GM12891 (cell line): ENCODE measurements at regions not wholly inside any gene's neighbourhood (a gene's known extent, or its start where the extent isn't known, plus 50 kb on each side); places are given as distances from the start of the nearest gene placed in this dataset.
"Not testable (repeated sequence)": the region's sequence is repeated elsewhere in the genome, so short reads cannot be mapped to it uniquely, and the experiment has no call there.

Experiments used
- DNase-seq: peaks from one replicate; pipeline ENCODE4 v3.0.0; 2011; ENCODE audit warnings: low spot score; ENCODE audit not compliant: insufficient read length
- FAIRE-seq: peaks from 2 replicates; lab custom pipeline; 2011; peaks lifted over from hg19 to GRCh38; lab: Jason Lieb, UNC
- PAX5 ChIP-seq: IDR thresholded peaks from 2 replicates; pipeline ENCODE4 v1.6.1; 2011; ENCODE audit warnings: low read length, moderate library complexity, mild to moderate bottlenecking; ENCODE audit not compliant: insufficient read depth, severe bottlenecking
- POLR2A ChIP-seq: IDR thresholded peaks from 2 replicates; pipeline ENCODE4 v1.6.1; 2011; ENCODE audit warnings: low read depth, low read length, control low read depth
- POLR2AphosphoS5 ChIP-seq: IDR thresholded peaks from 2 replicates; pipeline ENCODE4 v1.6.1; 2011; ENCODE audit warnings: low read depth, low read length, control low read depth
- POU2F2 ChIP-seq: IDR thresholded peaks from 2 replicates; pipeline ENCODE4 v1.6.1; 2011; ENCODE audit warnings: low read depth, mild to moderate bottlenecking, control low read depth, low read length, moderate library complexity
- SPI1 ChIP-seq: IDR thresholded peaks from 2 replicates; pipeline ENCODE4 v1.6.1; 2011; ENCODE audit warnings: low read depth, low read length, control low read depth
- TAF1 ChIP-seq: IDR thresholded peaks from 2 replicates; pipeline ENCODE4 v1.6.1; 2011; ENCODE audit warnings: low read depth, low read length, control low read depth

- TF ChIP-seq POLR2A (no peak), PAX5 (no peak), POLR2AphosphoS5 (no peak), TAF1 (no peak), SPI1 (no peak), POU2F2 (no peak)
- DNase-seq (no peak), FAIRE-seq (no peak)
Measured at GRCh38 chr20:30285677-30286076, 971.8 kb upstream of the DEFB115 start.

GRCh38 chr20:30286157-30286556 is 971.3 kb upstream of the DEFB115 start:
- FAIRE-seq = no peak
- TF ChIP-seq POLR2A (no peak), POU2F2 (no peak), TAF1 (no peak), POLR2AphosphoS5 (no peak), SPI1 (no peak), PAX5 (no peak)

GRCh38 chr20:30287459-30287858 is 970.0 kb upstream of the DEFB115 start:
- not testable (repeated sequence) for DNase-seq, FAIRE-seq

More at GRCh38 chr20:30286157-30286556, 971.3 kb upstream of the DEFB115 start:
- DNase-seq = no peak

- no peak for DNase-seq
- no peak for TF ChIP-seq POLR2AphosphoS5
- no peak for TF ChIP-seq TAF1
- no peak for TF ChIP-seq SPI1
- no peak for TF ChIP-seq POU2F2
- no peak for TF ChIP-seq PAX5
- no peak for TF ChIP-seq POLR2A
- FAIRE-seq = no peak
Measured at GRCh38 chr20:30288346-30288745, 969.1 kb upstream of the DEFB115 start.

GRCh38 chr20:30289049-30289448 is 968.4 kb upstream of the DEFB115 start:
- not testable (repeated sequence) for FAIRE-seq, DNase-seq

GRCh38 chr20:30289711-30290141 is 967.7 kb upstream of the DEFB115 start:
- FAIRE-seq, DNase-seq: not testable (repeated sequence)

- FAIRE-seq = not testable (repeated sequence)
Measured at GRCh38 chr20:30290361-30291063, 967.0 kb upstream of the DEFB115 start.

GRCh38 chr20:30291064-30291379 is 966.4 kb upstream of the DEFB115 start:
- not testable (repeated sequence) for DNase-seq, FAIRE-seq

More at GRCh38 chr20:30290361-30291063, 967.0 kb upstream of the DEFB115 start:
- peak; percentile 31 for DNase-seq

GRCh38 chr20:30291686-30292085 is 965.8 kb upstream of the DEFB115 start:
- not testable (repeated sequence) for FAIRE-seq, DNase-seq

GRCh38 chr20:30295396-30295795 is 962.1 kb upstream of the DEFB115 start:
- not testable (repeated sequence) for DNase-seq, FAIRE-seq

GRCh38 chr20:30295967-30296366 is 961.5 kb upstream of the DEFB115 start:
- not testable (repeated sequence) for FAIRE-seq, DNase-seq

GRCh38 chr20:30297878-30298595 is 959.4 kb upstream of the DEFB115 start:
- FAIRE-seq, DNase-seq: not testable (repeated sequence)

- FAIRE-seq, DNase-seq: not testable (repeated sequence)
Measured at GRCh38 chr20:30300220-30300642, 957.2 kb upstream of the DEFB115 start.

GRCh38 chr20:30302786-30303185 is 954.7 kb upstream of the DEFB115 start:
- DNase-seq, FAIRE-seq: not testable (repeated sequence)

GRCh38 chr20:30309938-30310337 is 947.5 kb upstream of the DEFB115 start:
- FAIRE-seq, DNase-seq: not testable (repeated sequence)

- not testable (repeated sequence) for FAIRE-seq, DNase-seq
Measured at GRCh38 chr20:30310385-30310784, 947.1 kb upstream of the DEFB115 start.

GRCh38 chr20:30312220-30312619 is 945.2 kb upstream of the DEFB115 start:
- not testable (repeated sequence) for DNase-seq, FAIRE-seq
